GM19240 (cell line): ENCODE measurements at regions not wholly inside any gene's neighbourhood (a gene's known extent, or its start where the extent isn't known, plus 50 kb on each side); places are given as distances from the start of the nearest gene placed in this dataset.
"Not testable (repeated sequence)": the region's sequence is repeated elsewhere in the genome, so short reads cannot be mapped to it uniquely, and the experiment has no call there.

Source experiments
- DNase-seq: peaks from one replicate; pipeline ENCODE4 v3.0.0; 2011; ENCODE audit warnings: low spot score; ENCODE audit not compliant: insufficient read length

- DNase-seq = no peak
These were observed 650.0 kb upstream of the STXBP6 start for GRCh38 chr14:25699981-25700380.

DNA sequence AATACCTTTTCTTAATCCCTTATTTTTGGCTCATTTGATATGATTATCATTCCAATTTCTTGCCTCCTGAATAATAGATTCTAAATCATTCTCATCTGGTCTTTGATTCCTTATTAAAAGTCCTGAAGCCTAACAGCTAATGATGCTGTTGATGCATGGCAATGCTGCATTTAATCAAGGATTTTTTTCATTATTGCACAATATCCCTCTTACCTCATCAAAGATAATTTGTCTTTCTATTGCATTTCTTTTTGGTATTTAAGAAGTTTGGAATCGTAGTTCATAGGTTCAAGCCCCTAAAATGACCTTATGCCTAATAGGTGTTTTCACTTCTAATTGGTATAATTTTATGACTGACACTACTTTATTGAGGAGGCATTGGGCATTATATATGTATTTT lies 648.2 kb upstream of the STXBP6 start:
- no peak for DNase-seq

GRCh38 chr14:25696176-25696575 lies 646.2 kb upstream of the STXBP6 start:
- DNase-seq = no peak

- DNase-seq = no peak
These were observed 635.1 kb upstream of the STXBP6 start for GRCh38 chr14:25685004-25685403.

DNA sequence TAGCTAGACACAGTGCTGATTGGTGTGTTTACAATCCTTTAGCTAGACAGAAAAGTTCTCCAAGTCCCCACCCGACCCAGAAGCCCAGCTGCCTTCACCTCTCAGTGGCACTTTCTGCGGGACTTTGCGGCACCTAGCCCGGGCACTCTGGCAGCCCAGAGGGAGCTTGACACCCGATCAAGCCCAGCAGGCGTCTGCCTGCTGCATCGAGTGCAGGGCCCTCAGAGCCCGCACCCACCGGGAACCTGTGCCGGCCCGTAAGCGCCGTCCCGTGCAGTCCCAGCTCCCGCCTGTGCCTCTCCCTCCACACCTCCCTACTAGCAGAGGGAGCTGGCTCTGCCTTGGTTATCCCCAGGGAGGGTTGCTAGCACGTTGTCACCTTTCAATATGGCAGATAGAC lies 631.0 kb upstream of the STXBP6 start:
- no peak for DNase-seq

DNA sequence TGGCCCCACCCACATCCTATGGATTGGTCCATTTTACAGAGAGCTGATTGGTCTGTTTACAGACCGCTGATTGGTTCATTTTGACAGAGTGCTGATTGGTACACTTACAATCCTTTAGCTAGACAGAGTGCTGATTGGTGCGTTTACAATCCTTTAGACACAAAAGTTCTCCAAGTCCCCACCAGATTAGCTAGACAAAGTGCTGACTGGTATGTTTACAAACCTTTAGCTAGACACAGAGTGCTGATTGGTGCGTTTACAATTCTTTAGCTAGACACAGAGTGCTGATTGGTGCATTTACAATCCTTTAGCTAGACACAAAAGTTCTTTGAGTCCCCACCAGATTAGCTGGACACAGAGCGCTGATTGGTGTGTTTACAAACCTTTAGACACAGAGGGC lies 630.6 kb upstream of the STXBP6 start:
- DNase-seq = not testable (repeated sequence)

DNA sequence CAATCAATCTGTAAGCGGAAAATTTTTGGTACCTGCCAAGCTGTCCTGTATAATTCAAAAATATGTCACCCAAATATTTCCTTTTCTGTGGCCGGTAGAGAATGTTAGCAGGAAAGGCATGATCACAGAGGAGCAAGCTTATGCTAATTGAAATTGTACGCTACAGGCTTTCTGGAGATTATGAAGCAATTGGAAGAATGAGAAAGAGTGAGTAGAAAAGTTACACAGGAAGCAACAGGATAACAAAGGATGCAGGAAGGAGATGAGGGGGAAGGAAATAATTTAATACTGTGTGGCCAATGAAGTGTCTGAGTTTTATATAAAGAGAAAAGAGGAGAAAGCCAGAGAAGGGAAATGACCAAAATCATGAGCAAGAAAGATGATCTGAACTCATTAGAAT lies 627.2 kb upstream of the STXBP6 start:
- no peak for DNase-seq

GRCh38 chr14:25667387-25667786 lies 617.4 kb upstream of the STXBP6 start:
- no peak for DNase-seq

GRCh38 chr14:25666877-25667276 lies 616.9 kb upstream of the STXBP6 start:
- no peak for DNase-seq

- DNase-seq = no peak
These were observed 609.0 kb upstream of the STXBP6 start for GRCh38 chr14:25658988-25659387.

DNA sequence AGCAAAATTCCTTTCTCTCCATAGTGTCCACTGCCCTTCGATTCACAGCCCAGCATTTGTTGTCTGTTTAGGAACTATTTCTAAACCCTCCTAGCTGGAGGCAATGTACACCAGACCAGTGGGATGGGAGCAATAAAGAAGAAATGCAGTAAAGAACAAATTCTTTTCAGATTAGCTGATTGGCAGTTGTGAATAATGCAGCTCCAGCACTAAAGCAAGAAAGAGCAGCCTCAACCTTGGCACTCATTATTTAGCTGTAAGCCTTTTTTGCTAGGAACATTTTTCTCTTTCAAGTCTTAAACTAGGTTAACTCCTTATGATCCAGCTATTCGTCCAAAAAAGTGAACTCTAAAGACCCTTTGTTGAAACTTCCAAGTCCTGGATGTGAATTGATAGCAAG lies 580.5 kb upstream of the STXBP6 start:
- DNase-seq = no peak

DNA sequence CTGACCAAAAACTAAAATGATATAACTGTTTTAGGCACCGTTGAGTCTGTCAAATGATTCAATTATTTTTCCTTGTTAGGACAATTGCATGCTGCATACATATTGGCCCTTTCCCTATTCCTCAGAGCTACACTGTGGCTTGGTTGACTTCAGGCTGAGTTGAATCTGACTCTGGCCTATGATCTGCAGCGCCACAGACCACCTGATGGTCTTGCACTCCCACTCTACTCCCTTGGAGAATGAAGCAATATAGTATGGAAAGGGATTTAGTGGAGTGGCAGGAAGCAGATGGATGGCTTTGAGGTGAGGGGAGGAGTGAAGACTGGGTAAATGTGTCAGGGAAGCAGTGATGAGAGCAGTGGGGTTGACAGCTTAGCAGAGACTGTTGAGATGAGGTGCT lies 579.0 kb upstream of the STXBP6 start:
- DNase-seq = no peak

DNA sequence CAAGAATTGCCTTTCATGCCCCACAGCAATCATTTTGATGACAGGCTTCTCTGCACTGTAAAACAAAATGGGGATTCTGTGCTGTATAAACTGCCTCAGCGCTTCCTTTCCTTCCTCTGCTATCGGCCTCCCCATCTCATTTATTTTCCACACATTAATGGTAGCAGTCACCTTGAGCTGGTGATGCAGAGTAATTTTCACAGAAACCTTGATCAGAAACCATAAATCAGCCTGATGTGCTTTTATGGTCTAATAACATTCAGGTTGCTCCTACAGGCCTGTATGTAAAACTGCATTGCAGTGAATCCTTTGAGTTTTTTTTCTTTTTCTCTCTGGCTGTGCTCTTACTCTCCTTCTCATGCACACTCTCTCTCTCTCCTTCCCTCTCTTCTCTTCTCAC lies 578.4 kb upstream of the STXBP6 start:
- DNase-seq = no peak

- no peak for DNase-seq
These were observed 577.0 kb upstream of the STXBP6 start for GRCh38 chr14:25626986-25627385.

- no peak for DNase-seq
These were observed 572.8 kb upstream of the STXBP6 start for GRCh38 chr14:25622763-25623162.

DNA sequence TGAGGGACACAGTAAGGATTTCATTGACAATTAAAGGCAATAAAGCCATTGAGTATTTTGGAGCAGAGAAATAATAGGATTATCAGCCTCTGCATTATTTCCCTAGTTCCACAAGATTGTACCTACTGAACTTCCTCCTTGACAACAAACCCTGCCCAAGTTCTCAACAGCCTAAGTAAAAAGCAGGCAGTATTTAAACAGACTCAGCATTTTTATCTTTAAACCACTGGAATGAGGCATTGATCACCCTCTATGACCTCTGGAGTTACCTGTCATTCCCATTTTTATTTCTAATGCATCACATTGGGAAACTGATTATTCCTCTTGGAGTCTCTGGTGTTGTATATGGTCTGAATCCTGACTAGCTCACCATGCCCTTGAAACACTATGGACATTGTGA lies 570.6 kb upstream of the STXBP6 start:
- no peak for DNase-seq

- no peak for DNase-seq
These were observed 565.2 kb upstream of the STXBP6 start for GRCh38 chr14:25615174-25615573.

DNA sequence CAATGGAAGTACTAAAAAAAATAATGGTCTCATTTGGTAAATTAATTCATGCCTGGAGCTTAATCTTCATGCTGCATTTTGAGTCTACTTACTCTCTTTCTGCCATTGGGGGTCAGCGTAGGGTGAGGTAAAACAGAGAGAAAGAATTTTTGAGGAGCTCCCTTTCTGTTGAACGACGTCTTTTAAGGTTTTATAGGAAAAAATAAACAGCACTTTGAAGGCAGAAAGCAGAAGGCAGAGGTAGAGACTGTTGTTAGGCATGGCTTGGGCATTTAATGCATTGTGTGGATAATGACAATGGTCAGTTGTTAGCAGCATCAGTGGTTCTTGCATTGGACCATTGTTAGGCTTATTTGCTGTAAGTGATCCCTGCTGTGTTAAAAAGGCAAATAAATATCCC lies 557.2 kb upstream of the STXBP6 start:
- no peak for DNase-seq

- DNase-seq = no peak
These were observed 552.2 kb upstream of the STXBP6 start for GRCh38 chr14:25602106-25602505.

GRCh38 chr14:25588751-25589150 lies 538.8 kb upstream of the STXBP6 start:
- no peak for DNase-seq

GRCh38 chr14:25574628-25575325 lies 524.8 kb upstream of the STXBP6 start:
- no peak for DNase-seq

DNA sequence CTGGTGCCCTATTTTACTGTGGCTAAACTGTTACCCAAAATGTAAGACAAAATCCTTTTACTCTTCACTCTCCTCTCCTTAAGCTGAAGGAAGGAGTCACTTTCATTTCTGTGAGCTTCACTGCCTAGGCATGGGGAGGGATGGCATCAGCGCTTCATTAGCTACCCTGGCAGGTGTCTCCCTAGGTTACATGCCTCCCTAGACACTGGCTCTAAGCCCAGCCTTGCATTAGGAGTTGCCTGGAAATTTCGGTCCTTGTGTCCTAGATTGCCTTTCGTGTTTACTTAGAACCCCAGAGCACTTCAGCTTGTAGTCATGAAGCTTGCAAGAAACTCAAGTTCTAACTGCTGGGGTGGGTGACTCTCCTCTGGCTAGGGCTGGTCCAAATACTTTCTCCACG lies 520.5 kb upstream of the STXBP6 start:
- DNase-seq = no peak

DNA sequence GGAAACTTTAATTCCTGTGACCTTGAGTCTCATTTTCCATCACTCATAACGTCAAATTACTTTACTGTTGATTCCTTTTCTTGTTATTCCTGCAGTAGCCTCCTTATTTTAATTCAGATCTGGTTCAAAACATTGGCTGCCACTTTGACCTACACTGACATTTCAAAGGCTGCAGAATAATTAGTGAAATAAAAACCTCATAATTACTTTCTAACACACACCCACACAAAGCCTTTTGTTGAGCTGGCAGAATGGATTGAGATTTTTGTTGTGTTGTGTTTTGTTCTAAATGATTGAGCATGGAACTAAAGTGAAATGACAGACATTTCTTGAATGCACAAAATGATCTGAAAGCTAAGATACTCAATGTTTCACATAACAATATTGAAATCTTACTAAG lies 507.5 kb upstream of the STXBP6 start:
- DNase-seq = no peak

DNA sequence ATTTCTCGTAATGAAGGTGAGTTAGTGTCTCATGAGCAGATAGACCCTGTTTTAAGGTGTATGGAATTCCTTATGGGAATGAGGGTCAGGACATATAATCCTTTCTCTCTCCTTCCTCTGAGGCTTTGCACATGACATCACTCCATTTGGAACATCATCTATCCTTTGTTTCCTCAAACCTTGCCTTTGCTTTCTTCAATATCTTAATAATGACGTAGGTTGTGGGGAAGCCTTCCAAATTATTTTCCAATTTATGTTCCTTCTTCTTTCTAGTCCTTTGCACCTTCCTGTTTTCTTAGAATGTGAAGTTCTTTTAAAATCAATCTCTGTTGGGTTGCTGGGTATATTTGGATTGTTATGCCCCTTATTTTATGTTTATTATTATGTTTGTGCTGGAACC lies 502.9 kb upstream of the STXBP6 start:
- no peak for DNase-seq
